HepG2 (cell line): ENCODE measurements at regions not wholly inside any gene's neighbourhood (a gene's known extent, or its start where the extent isn't known, plus 50 kb on each side); places are given as distances from the start of the nearest gene placed in this dataset.

Experiments
- ATAC-seq: fragments of 200-7000 bp; cut with Tn5 transposase; 3 replicates; pipeline ENCODE4 v1.9.1; 2020; ENCODE audit warnings: mild to moderate bottlenecking, moderate library complexity
- BruUV-seq: library from RNA; stranded (reverse); fragments of 400-500 nt; replicated peaks from 2 replicates; lab custom pipeline; 2021; lab: Mats Ljungman, UMichigan
- CTCF ChIA-PET: fragments of 300-600 bp; formaldehyde crosslinking; extraction: SDS; loops from one replicate; lab custom pipeline; 2021; ENCODE audit warnings: low total read pairs, inconsistent platforms, low intra/inter-chr PET ratio; lab: Yijun Ruan, JAX
- POLR2A ChIA-PET: fragments of 350-600 bp; sonication (Branson Sonifier 250); formaldehyde crosslinking; loops from one replicate; lab custom pipeline; 2020; ENCODE audit warnings: antibody characterized with exemption, inconsistent platforms; lab: Yijun Ruan, JAX
- DNase-seq: peaks from one replicate; pipeline ENCODE4 v3.0.0-alpha.2; 2015; ENCODE audit warnings: low spot score
- FAIRE-seq: peaks from 3 replicates; lab custom pipeline; 2011; peaks lifted over from hg19 to GRCh38; lab: Jason Lieb, UNC
- H2AFZ ChIP-seq: one replicate; pipeline ENCODE4 v1.6.1; 2011; ENCODE audit warnings: low read length, inconsistent platforms
- H3K27ac ChIP-seq: fragments of 300-600 bp; 3 replicates; pipeline ENCODE4 v1.8.0; 2011; ENCODE audit warnings: mixed run types, mild to moderate bottlenecking, mixed read lengths, low read length, inconsistent platforms; ENCODE audit not compliant: insufficient read depth; ENCODE audit errors: extremely low read length
- H3K27me3 ChIP-seq, 2 experiments: fragments of 200-600 bp in 1 of 2; 2 replicates in 1 of 2; 3 replicates in 1 of 2; pipeline versions ENCODE4 v1.6.0 to v1.8.0; 2011; ENCODE audit warnings: low read length in 2 of 2, mild to moderate bottlenecking in 2 of 2, moderate library complexity in 2 of 2, inconsistent platforms in 1 of 2; ENCODE audit not compliant: insufficient read depth in 2 of 2, control insufficient read depth in 1 of 2
- H3K36me3 ChIP-seq, 2 experiments: fragments of 200-600 bp in 1 of 2; replicated peaks in 1 of 2; 2 replicates in 1 of 2; 3 replicates in 1 of 2; pipeline versions ENCODE4 v1.5.1 to v1.8.0; 2011; ENCODE audit warnings: low read length in 2 of 2, inconsistent platforms in 1 of 2; ENCODE audit not compliant: insufficient read depth in 2 of 2, control insufficient read depth in 1 of 2
- H3K4me1 ChIP-seq: 2 replicates; pipeline ENCODE4 v1.5.1; 2012; ENCODE audit warnings: low read length, inconsistent platforms; ENCODE audit not compliant: insufficient read depth
- H3K4me2 ChIP-seq: 2 replicates; pipeline ENCODE4 v1.6.0; 2011; ENCODE audit warnings: low read depth, low read length, inconsistent platforms
- H3K4me3 ChIP-seq, 3 experiments: fragments of 200-600 bp in 1 of 3; sonication (generic), shearing (Covaris generic) in 1 of 3; replicated peaks in 1 of 3; 2 replicates each; pipeline ENCODE4 v1.5.1; 2011 to 2016; ENCODE audit warnings: low read length in 3 of 3, inconsistent platforms in 2 of 3, low read depth in 2 of 3, mild to moderate bottlenecking in 2 of 3, control low read depth in 1 of 3, mixed read lengths in 1 of 3; ENCODE audit not compliant: insufficient read depth in 1 of 3
- H3K79me2 ChIP-seq: one replicate; pipeline ENCODE4 v1.6.1; 2011; ENCODE audit warnings: low read length, inconsistent platforms; ENCODE audit not compliant: insufficient read depth
- H3K9ac ChIP-seq: 2 replicates; pipeline ENCODE4 v1.6.0; 2011; ENCODE audit warnings: mild to moderate bottlenecking, low read depth, low read length, inconsistent platforms; ENCODE audit not compliant: insufficient read depth
- H3K9me3 ChIP-seq: 2 replicates; pipeline ENCODE4 v1.5.1; 2012; ENCODE audit warnings: mild to moderate bottlenecking, low read length
- H4K20me1 ChIP-seq: 2 replicates; pipeline ENCODE4 v1.6.0; 2011; ENCODE audit warnings: inconsistent platforms, mild to moderate bottlenecking, low read length, moderate library complexity; ENCODE audit not compliant: insufficient read depth
- EP300 ChIP-seq, 3 experiments: sonication (generic) in 1 of 3; formaldehyde crosslinking in 1 of 3; IDR thresholded peaks; 2 replicates each; pipeline versions ENCODE4 v1.5.1 to v1.6.1; 2011 to 2020; ENCODE audit warnings: low read depth in 2 of 3, low read length in 2 of 3, borderline replicate concordance in 1 of 3, improper control_type of control experiment in 1 of 3, mild to moderate bottlenecking in 1 of 3, missing genetic modification reagents in 1 of 3, moderate library complexity in 1 of 3
- KDM1A ChIP-seq: IDR thresholded peaks from 2 replicates; pipeline ENCODE4 v1.6.1; 2016; ENCODE audit warnings: missing compliant biosample characterization
- NPAS2 ChIP-seq: sonication (generic); formaldehyde crosslinking; IDR thresholded peaks from 2 replicates; pipeline ENCODE4 v1.8.0; 2022; ENCODE audit warnings: mild to moderate bottlenecking, missing genetic modification reagents, borderline replicate concordance
- SMAD1 ChIP-seq: sonication (generic); formaldehyde crosslinking; IDR thresholded peaks from 2 replicates; pipeline ENCODE4 v1.4.0; 2020; ENCODE audit warnings: missing genetic modification reagents, low read depth, mild to moderate bottlenecking, borderline replicate concordance
- SRSF1 ChIP-seq: fragments of 200-400 bp; formaldehyde crosslinking; optimal IDR thresholded peaks from 2 replicates; pipeline ENCODE3; 2017; ENCODE audit warnings: mild to moderate bottlenecking, low read depth, low read length, moderate library complexity
- THYN1 ChIP-seq: sonication (generic); formaldehyde crosslinking; IDR thresholded peaks from 2 replicates; pipeline ENCODE4 v1.8.1; 2023; ENCODE audit warnings: low read depth, mild to moderate bottlenecking, moderate library complexity, missing genetic modification reagents, borderline replicate concordance
- ZBTB7A ChIP-seq: sonication (generic); formaldehyde crosslinking; IDR thresholded peaks from 2 replicates; pipeline ENCODE4 v1.8.0; 2022; ENCODE audit warnings: mild to moderate bottlenecking, missing genetic modification reagents
- ZNF234 ChIP-seq: sonication (generic); formaldehyde crosslinking; conservative IDR thresholded peaks from 2 replicates; pipeline ENCODE4 v1.5.1; 2020; ENCODE audit warnings: mild to moderate bottlenecking, missing genetic modification reagents
- ZNF451 ChIP-seq: sonication (generic); formaldehyde crosslinking; IDR thresholded peaks from 2 replicates; pipeline ENCODE4 v1.5.0; 2020; ENCODE audit warnings: mild to moderate bottlenecking, missing genetic modification reagents
- ZNF572 ChIP-seq: sonication (generic); formaldehyde crosslinking; IDR thresholded peaks from 2 replicates; pipeline ENCODE4 v1.5.1; 2020; ENCODE audit warnings: mild to moderate bottlenecking, missing genetic modification reagents
- ZNF619 ChIP-seq: sonication (generic); formaldehyde crosslinking; IDR thresholded peaks from 2 replicates; pipeline ENCODE4 v1.4.0; 2020; ENCODE audit warnings: mild to moderate bottlenecking, missing genetic modification reagents
- ZNF629 ChIP-seq: sonication (generic); formaldehyde crosslinking; conservative IDR thresholded peaks from 2 replicates; pipeline ENCODE4 v1.5.0; 2020; ENCODE audit warnings: missing genetic modification reagents
- ZNF724P ChIP-seq: sonication (generic); formaldehyde crosslinking; IDR thresholded peaks from 2 replicates; pipeline ENCODE4 v1.8.0; 2022; ENCODE audit warnings: missing genetic modification reagents, borderline replicate concordance
- ZSCAN31 ChIP-seq: sonication (generic); formaldehyde crosslinking; IDR thresholded peaks from 2 replicates; pipeline ENCODE4 v1.5.0; 2020; ENCODE audit warnings: low read depth, mild to moderate bottlenecking, missing genetic modification reagents
- ZSCAN9 ChIP-seq: IDR thresholded peaks from 2 replicates; pipeline ENCODE4 v1.6.1; 2016; ENCODE audit warnings: borderline replicate concordance
- WGBS: methylation state at CpG from one replicate; pipeline ENCODE4 v1.1.6; 2017; ENCODE audit warnings: low lambda C conversion rate; 5-methylcytosine and 5-hydroxymethylcytosine counted together
- in situ Hi-C: cut with HindIII; loops from 2 replicates; pipeline ENCODE4 v1.10.0; 2017; ENCODE audit warnings: low pct_unique_long_range_greater_than_20kb; ENCODE audit not compliant: extremely low pct_ligation_motif_present
- intact Hi-C: fragments of 100-400 bp; cut with micrococcal nuclease; formaldehyde crosslinking; loops from one replicate; pipeline ENCODE4 v1.10.0; 2022; ENCODE audit not compliant: unreplicated experiment
- TF ChIP-seq, protein P1 (sequence below): sonication (generic); formaldehyde crosslinking; IDR thresholded peaks from 2 replicates; pipeline ENCODE4 v1.8.1; 2023; ENCODE audit warnings: mild to moderate bottlenecking, missing genetic modification reagents
- TF ChIP-seq, protein P2 (sequence below): IDR thresholded peaks from 2 replicates; pipeline ENCODE4 v1.6.1; 2016; ENCODE audit warnings: low read depth
- TF ChIP-seq, protein P3 (sequence below): sonication (generic); formaldehyde crosslinking; IDR thresholded peaks from 2 replicates; pipeline ENCODE4 v1.5.1; 2020; ENCODE audit warnings: missing genetic modification reagents, mild to moderate bottlenecking, borderline replicate concordance
- TF ChIP-seq, protein P4 (sequence below): sonication (generic); formaldehyde crosslinking; IDR thresholded peaks from 2 replicates; pipeline ENCODE4 v1.4.0; 2020; ENCODE audit warnings: missing genetic modification reagents, borderline replicate concordance
- TF ChIP-seq, protein P5 (sequence below): sonication (generic); formaldehyde crosslinking; IDR thresholded peaks from 2 replicates; pipeline ENCODE4 v1.4.0; 2020; ENCODE audit warnings: mild to moderate bottlenecking, missing genetic modification reagents

DNA sequence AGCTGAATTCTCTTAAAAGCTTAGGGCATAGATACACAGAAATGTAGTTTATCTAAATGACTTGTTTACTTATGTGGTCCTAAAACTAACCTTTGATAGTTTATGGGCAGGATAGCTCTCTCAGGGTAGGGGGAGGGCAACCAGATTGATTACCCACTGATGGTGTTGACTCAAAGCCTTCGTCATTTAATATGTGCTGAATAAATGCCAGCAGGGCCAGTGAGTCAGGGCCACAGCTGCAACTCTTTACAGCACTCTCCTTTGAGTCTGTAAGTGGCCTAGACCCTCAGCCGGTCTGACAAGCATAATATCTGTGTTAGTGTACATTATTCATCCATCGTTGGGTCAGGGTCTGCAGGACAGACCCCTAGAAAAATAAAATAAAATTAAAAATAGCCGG lies 128.5 kb downstream of the ZNF675 start:
- intact Hi-C loops, result no loop called here
- Histone ChIP-seq H3K79me2 (no peaks in the 10 kb centered on the region), H3K36me3 (no peaks in the 10 kb centered on the region), H3K27ac (no peak overlapping the region), H2AFZ (no peak overlapping the region)
- no TSS peak for BruUV-seq
- no peak for TF ChIP-seq ZSCAN31
- no peak for TF ChIP-seq ZNF619 (CRISPR knock-in tag)
- TF ChIP-seq ZNF629 (CRISPR knock-in tag), result no peak
- no peak for TF ChIP-seq ZNF451 (CRISPR knock-in tag)
- TF ChIP-seq ZBTB7A (CRISPR knock-in tag), result no peak
- TF ChIP-seq SRSF1, result no peak
- TF ChIP-seq, protein P1, sequence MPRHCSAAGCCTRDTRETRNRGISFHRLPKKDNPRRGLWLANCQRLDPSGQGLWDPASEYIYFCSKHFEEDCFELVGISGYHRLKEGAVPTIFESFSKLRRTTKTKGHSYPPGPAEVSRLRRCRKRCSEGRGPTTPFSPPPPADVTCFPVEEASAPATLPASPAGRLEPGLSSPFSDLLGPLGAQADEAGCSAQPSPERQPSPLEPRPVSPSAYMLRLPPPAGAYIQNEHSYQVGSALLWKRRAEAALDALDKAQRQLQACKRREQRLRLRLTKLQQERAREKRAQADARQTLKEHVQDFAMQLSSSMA (CRISPR knock-in tag), result no peak
- no peak for TF ChIP-seq EP300 (IDR thresholded peaks at IDR 0.05; ENCODE audit: low read depth in 2 of 2, low read length in 2 of 2)
- no peak for TF ChIP-seq EP300 (CRISPR knock-in tag; IDR thresholded peaks at IDR 0.05; ENCODE audit: borderline replicate concordance)
- TF ChIP-seq KDM1A (CRISPR knock-in tag), result no peak
- TF ChIP-seq, protein P2, sequence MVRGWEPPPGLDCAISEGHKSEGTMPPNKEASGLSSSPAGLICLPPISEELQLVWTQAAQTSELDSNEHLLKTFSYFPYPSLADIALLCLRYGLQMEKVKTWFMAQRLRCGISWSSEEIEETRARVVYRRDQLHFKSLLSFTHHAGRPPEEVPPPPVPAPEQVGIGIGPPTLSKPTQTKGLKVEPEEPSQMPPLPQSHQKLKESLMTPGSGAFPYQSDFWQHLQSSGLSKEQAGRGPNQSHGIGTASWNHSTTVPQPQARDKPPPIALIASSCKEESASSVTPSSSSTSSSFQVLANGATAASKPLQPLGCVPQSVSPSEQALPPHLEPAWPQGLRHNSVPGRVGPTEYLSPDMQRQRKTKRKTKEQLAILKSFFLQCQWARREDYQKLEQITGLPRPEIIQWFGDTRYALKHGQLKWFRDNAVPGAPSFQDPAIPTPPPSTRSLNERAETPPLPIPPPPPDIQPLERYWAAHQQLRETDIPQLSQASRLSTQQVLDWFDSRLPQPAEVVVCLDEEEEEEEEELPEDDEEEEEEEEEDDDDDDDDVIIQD (CRISPR knock-in tag), result no peak
- no peak for TF ChIP-seq ZNF234
- no peak for TF ChIP-seq ZNF572 (CRISPR knock-in tag)
- TF ChIP-seq, protein P3, sequence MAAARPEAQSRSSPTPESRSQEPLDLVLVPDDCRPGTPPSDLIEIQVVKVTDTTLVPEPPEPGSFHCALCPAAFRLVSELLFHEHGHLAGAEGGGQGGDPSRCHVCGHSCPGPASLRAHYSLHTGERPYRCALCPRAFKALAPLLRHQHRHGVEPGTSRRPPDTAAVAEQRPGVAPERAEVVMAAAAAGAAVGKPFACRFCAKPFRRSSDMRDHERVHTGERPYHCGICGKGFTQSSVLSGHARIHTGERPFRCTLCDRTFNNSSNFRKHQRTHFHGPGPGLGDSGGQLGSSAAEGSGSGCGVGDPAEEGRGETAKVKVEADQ (CRISPR knock-in tag), result no peak
- TF ChIP-seq, protein P4, sequence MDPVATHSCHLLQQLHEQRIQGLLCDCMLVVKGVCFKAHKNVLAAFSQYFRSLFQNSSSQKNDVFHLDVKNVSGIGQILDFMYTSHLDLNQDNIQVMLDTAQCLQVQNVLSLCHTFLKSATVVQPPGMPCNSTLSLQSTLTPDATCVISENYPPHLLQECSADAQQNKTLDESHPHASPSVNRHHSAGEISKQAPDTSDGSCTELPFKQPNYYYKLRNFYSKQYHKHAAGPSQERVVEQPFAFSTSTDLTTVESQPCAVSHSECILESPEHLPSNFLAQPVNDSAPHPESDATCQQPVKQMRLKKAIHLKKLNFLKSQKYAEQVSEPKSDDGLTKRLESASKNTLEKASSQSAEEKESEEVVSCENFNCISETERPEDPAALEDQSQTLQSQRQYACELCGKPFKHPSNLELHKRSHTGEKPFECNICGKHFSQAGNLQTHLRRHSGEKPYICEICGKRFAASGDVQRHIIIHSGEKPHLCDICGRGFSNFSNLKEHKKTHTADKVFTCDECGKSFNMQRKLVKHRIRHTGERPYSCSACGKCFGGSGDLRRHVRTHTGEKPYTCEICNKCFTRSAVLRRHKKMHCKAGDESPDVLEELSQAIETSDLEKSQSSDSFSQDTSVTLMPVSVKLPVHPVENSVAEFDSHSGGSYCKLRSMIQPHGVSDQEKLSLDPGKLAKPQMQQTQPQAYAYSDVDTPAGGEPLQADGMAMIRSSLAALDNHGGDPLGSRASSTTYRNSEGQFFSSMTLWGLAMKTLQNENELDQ (CRISPR knock-in tag), result no peak
- TF ChIP-seq, protein P5, sequence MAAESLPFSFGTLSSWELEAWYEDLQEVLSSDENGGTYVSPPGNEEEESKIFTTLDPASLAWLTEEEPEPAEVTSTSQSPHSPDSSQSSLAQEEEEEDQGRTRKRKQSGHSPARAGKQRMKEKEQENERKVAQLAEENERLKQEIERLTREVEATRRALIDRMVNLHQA, result no peak
- no peak for TF ChIP-seq THYN1
- TF ChIP-seq SMAD1 (CRISPR knock-in tag), result no peak
- TF ChIP-seq NPAS2, result no peak
- TF ChIP-seq ZNF724P (CRISPR knock-in tag), result no peak
- TF ChIP-seq ZSCAN9 (CRISPR knock-in tag), result no peak
- TF ChIP-seq, all 625 proteins: peak for 0
- Histone ChIP-seq H4K20me1 (no peaks in the 10 kb centered on the region), H3K4me2 (no peak overlapping the region), H3K27me3 (no peaks in the 10 kb centered on the region), H3K9ac (no peak overlapping the region), H3K4me3 (no peak overlapping the region), H3K9me3 (peaks cover 97% of the 10 kb centered on the region), H3K4me1 (no peaks in the 10 kb centered on the region)
- in situ Hi-C loops, result no loop called here
- 2% methylated on average over 4 of the region's 4 CpGs for WGBS
- no peak for DNase-seq
- no peak for FAIRE-seq
- ChIA-PET POLR2A (no interaction called here), CTCF (no interaction called here)
- no peak for ATAC-seq
